ENCODE measurements at regions not wholly inside any gene's neighbourhood (a gene's known extent, or its start where the extent isn't known, plus 50 kb on each side); places are given as distances from the start of the nearest gene placed in this dataset.

GRCh38 chr2:234834228-234834923, 117.4 kb upstream of the SH3BP4 start:
- no peak for DNase-seq

GRCh38 chr2:234830853-234831252, 121.0 kb upstream of the SH3BP4 start:
- DNase-seq, result no peak

- DNase-seq, result peak; percentile 47
Observed at GRCh38 chr2:234829074-234829455, 122.8 kb upstream of the SH3BP4 start.

GRCh38 chr2:234828382-234829073, 123.3 kb upstream of the SH3BP4 start:
- no peak for DNase-seq

- no peak for DNase-seq
Observed at GRCh38 chr2:234827096-234827860, 124.5 kb upstream of the SH3BP4 start.

GRCh38 chr2:234826681-234827080, 125.1 kb upstream of the SH3BP4 start:
- no peak for DNase-seq

GRCh38 chr2:234825616-234826015, 126.2 kb upstream of the SH3BP4 start:
- no peak for DNase-seq

- peak; percentile 69 for DNase-seq
Observed at GRCh38 chr2:234823877-234824376, 127.9 kb upstream of the SH3BP4 start.

GRCh38 chr2:234823196-234823876, 128.5 kb upstream of the SH3BP4 start:
- DNase-seq, result peak; percentile 69

GRCh38 chr2:234821946-234822475, 129.8 kb upstream of the SH3BP4 start:
- DNase-seq, result no peak

- no peak for DNase-seq
Observed at GRCh38 chr2:234818937-234819336, 132.9 kb upstream of the SH3BP4 start.

- DNase-seq, result peak; percentile 42
Observed at GRCh38 chr2:234816491-234816890, 135.3 kb upstream of the SH3BP4 start.

- peak; percentile 23 for DNase-seq
Observed at GRCh38 chr2:234816056-234816455, 135.8 kb upstream of the SH3BP4 start.

- peak; percentile 37 for DNase-seq
Observed at GRCh38 chr2:234814374-234814773, 137.4 kb upstream of the SH3BP4 start.

GRCh38 chr2:234812851-234813250, 139.0 kb upstream of the SH3BP4 start:
- DNase-seq, result no peak

- DNase-seq, result no peak
Observed at GRCh38 chr2:234808907-234809306, 142.9 kb upstream of the SH3BP4 start.

- no peak for DNase-seq
Observed at GRCh38 chr2:234806818-234807217, 145.0 kb upstream of the SH3BP4 start.

GRCh38 chr2:234805836-234806235, 146.0 kb upstream of the SH3BP4 start:
- DNase-seq, result no peak

GRCh38 chr2:234804704-234805103, 147.1 kb upstream of the SH3BP4 start:
- DNase-seq, result no peak

- DNase-seq, result peak; percentile 23
Observed at GRCh38 chr2:234802845-234803171, 149.0 kb upstream of the SH3BP4 start.

GRCh38 chr2:234802071-234802844, 149.6 kb upstream of the SH3BP4 start:
- no peak for DNase-seq
